ENCODE measurements at regions not wholly inside any gene's neighbourhood (a gene's known extent, or its start where the extent isn't known, plus 50 kb on each side); places are given as distances from the start of the nearest gene placed in this dataset.

- DNase-seq, result no peak
These were observed 441.6 kb upstream of the BRINP1 start for GRCh38 chr9:119810645-119811429.

- no peak for DNase-seq
These were observed 434.4 kb upstream of the BRINP1 start for GRCh38 chr9:119803679-119804078.

- no peak for DNase-seq
These were observed 433.4 kb upstream of the BRINP1 start for GRCh38 chr9:119802621-119803020.

- no peak for DNase-seq
These were observed 432.9 kb upstream of the BRINP1 start for GRCh38 chr9:119802133-119802532.

DNA sequence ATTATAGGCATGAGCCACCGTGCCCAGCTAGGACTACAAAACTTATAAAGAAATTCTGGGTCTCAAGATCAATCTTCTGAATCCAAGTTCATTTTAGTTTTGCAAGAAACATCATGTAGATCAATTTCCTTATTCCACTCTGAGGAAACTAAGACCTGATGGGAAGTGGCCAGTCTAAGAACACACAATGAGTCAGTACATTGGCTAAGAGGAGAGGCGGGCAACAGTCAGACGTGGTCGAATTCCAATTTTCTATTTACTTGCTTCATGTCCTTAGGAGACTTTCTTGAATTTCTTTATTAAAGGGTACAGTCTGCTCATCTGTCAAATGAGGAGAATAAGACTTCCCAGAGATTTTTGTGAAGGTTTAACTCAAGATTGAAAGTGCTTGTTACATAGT is 432.1 kb upstream of the BRINP1 start:
- no peak for DNase-seq

DNA sequence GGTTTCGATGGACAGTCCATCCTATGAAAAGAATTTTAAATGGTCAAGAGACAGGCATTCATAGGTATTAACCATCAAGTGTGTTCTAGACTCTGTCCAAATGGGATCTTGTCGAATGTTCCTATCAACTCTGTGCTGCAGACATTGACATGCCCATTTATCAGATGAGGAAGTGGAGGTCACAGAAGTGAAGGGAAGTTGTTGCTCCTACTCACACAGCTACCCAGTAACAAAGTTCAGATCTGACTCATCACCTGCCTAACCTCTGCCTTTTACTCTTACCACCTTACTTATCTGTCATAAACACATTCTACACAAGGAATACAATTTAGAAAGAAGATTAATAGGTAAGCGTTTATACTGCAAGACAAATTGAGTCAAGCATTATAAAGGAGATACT is 426.2 kb upstream of the BRINP1 start:
- no peak for DNase-seq

DNA sequence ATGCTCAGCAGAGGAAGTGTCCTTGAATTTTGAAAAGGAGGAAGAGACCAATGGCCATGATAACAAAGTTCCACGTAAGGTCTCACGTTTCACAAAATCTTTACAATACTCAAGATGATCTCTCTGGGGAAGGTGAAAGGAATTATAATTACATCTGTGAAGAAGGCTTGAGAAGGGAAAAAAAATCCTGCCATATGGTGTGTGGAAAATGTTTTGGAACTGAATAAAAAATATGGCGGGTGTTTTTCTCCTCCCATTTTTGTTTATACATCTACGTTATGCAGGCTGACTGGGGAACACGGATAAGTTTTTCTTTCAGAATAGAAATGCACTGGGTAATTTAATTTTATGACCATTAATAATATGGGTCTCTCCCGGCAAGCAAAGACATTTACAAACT is 425.6 kb upstream of the BRINP1 start:
- no peak for DNase-seq

- no peak for DNase-seq
These were observed 424.0 kb upstream of the BRINP1 start for GRCh38 chr9:119793218-119793617.

DNA sequence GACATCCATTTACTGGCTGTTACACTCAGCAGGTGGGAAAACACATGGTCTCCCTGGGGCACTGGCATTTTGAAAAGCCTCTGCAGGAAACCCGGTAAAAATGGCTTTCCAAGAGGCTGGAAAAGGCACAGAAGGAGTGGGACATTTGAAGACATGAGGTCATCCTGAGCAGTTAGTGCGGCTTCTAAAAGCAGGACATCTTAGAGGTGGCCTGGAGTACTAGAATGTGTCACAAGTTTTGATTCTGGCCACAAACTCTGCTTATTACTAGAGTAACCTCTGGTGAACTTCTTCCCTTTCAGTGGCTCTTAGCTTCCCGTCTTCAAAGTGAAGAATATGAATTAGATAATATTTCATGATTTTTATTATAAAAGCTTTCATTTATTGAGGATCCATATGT is 423.0 kb upstream of the BRINP1 start:
- DNase-seq, result no peak

- no peak for DNase-seq
These were observed 420.8 kb upstream of the BRINP1 start for GRCh38 chr9:119789987-119790386.

DNA sequence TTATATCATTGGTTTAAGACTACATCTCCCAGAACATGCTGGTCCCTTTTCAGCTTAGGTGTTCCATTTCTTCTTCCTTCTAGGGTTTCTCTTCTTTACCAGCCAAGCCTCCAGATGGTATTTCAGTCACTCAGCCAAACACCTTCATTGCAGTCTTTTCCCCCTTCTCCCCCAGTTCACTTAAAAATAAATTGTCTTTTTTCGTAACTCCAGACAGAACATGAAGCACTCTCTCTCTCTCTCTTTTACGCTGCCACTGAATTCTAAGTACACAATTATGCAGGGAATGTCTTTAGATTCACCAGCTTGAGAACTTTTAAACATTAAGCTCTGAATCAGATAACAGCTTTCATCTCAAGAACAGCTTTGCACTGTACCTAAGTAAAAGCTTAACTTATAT is 419.7 kb upstream of the BRINP1 start:
- no peak for DNase-seq

GRCh38 chr9:119781886-119782285 is 412.7 kb upstream of the BRINP1 start:
- no peak for DNase-seq

DNA sequence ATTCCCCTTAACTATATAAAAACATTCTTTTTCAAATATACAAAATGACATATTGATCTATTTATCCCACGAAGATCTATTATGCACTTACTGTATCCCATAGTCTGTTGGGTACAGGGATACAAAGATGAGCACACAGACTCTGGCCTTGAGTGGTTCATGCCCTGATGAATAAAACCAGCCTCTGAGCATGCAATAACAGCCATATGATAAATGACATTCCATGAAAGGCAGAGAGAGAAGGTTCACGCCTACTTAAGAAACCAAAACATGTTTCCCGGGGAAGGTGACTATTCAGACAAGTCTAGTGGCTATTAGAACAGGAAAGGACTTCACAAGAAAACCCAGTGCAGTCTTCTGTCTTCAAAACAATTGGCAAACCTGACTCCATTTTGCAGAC is 406.2 kb upstream of the BRINP1 start:
- DNase-seq, result no peak

- DNase-seq, result no peak
These were observed 404.6 kb upstream of the BRINP1 start for GRCh38 chr9:119773823-119774222.

DNA sequence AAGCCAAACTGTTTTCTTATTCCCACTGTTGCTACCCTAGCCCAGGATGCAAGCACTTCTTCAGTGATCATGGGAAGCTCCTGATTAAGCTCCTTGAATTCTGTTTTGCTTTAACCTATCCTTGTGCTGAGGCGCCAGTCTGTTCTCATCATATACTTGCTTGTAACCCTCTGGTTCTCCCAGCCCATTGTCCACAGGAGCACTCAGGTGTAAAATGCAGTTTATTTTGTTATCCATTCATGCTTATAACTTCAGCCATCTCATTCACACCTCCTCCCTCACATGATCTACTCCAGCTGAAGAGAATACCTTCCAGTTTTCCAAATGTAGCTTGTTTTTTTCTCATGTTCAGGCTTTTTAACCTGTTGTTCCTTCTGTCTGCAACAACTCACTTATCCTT is 402.1 kb upstream of the BRINP1 start:
- DNase-seq, result no peak

GRCh38 chr9:119768266-119768665 is 399.0 kb upstream of the BRINP1 start:
- no peak for DNase-seq

- DNase-seq, result no peak
These were observed 396.5 kb upstream of the BRINP1 start for GRCh38 chr9:119765632-119766175.

DNA sequence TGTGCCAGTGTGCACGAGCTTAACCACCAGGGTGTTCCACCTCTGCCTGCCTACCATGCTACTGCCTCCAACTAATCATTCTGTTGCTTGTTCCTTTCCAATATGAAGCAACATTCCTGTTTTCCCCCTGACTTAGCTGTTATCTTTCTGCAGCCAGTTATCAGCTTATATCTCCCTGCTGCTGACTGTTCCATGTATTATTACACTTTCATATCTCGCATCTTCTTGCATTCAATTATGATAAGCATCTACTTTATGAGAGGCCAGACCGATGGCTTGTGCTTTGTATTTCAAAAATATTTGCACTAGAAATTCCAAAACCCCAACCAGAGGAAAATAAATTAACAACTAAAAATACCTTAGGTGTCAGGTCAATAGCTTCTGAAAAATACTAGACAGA is 394.0 kb upstream of the BRINP1 start:
- no peak for DNase-seq

- no peak for DNase-seq
These were observed 392.6 kb upstream of the BRINP1 start for GRCh38 chr9:119761812-119762211.

- no peak for DNase-seq
These were observed 389.8 kb upstream of the BRINP1 start for GRCh38 chr9:119758990-119759389.

DNA sequence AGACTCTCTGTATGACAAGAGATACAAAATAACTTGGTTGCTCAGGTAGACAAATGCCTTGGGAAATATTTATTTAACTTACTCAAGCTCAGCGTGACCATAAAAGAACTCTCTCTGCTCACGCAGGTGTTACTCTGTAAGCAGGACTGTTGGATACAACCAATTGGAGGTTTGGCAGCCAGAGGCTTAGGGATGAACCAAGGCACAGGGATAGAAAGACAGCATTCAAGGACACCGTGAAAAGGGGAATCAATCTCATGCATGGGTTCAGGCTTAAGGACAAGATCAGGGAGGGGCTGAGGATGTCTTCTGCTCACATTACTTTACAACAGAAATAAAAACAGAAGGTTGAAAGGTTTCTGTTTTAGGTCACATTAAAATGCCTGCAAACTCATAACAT is 389.0 kb upstream of the BRINP1 start:
- DNase-seq, result no peak

DNA sequence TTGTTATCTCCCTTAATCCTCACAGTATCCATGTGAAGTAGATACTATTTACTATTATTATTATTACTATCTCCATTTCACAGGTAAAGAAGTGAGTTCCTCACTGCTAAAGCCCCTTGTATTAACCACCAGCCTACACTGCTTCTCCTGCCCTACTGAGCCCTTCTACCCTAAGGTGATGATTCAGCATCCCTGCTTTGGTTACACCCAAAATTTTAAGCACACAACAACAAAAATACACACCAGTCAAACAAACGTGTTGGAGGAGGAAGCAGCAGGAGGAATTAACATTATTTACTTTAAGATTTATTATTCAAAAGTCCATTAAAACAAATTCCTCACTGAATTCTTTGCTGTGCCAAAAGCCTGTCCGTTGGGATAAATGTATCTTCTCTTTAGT is 370.2 kb upstream of the BRINP1 start:
- DNase-seq, result no peak

DNA sequence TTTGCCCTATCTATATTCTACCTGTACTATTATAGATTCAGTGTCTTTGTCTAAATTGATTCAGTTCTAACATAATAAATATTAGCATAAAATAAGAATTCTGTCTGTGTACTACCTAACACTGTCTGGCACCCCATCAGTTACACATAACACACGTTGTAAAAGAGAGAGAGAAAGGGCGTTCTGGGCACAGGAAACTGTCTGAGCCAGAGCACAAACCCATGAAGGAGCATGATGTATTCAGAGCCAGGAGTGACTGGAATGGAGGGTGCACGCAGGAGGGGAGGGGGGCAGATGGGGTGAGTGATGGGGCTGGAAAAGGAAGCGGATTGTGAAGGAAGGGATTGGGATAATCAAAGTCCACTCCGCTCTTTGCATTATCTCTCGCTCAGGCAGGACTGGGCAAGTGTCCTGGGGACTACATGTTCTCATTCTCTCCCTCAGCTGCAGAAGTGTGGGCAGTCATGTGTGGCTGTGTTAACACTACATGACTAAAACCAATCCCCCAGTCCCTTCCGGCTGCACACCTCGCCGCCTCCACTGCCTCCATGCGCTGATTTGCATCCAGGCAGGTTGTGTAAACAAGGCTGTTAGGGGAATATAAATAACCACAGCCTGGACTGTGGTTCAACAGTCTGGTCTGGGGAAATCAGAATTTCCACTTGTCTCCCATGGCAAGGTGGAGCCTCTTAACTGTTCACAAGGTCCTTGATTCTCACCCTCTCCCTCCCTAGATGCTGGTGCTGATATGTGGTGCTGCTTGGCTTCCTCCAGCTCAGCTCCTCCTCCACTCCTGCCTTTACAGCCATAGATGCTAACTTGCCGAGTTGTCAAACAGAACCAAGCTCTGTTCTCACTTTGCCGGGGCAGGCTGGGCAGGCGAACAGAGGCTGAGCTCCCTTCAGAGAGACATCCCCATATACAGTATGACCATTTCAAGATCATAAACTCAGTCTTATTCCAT is 367.5 kb upstream of the BRINP1 start:
- DNase-seq, result peak; percentile 87

- DNase-seq, result no peak
These were observed 358.8 kb upstream of the BRINP1 start for GRCh38 chr9:119727988-119728387.
